COLO668 (cell line): ENCODE measurements at regions not wholly inside any gene's neighbourhood (a gene's known extent, or its start where the extent isn't known, plus 50 kb on each side); places are given as distances from the start of the nearest gene placed in this dataset.
"Not testable (repeated sequence)": the region's sequence is repeated elsewhere in the genome, so short reads cannot be mapped to it uniquely, and the experiment has no call there.

Experiments
- DNase-seq: peaks from one replicate; lab custom pipeline; 2025; ENCODE audit not compliant: unreplicated experiment; lab: John Stamatoyannopoulos, UW

GRCh38 chr6:111925296-111925695 lies 52.0 kb upstream of the FYN start:
- DNase-seq, result no peak

GRCh38 chr6:111926731-111927302 lies 53.6 kb upstream of the FYN start:
- DNase-seq, result peak; percentile 59

GRCh38 chr6:111927321-111927720 lies 54.1 kb upstream of the FYN start:
- DNase-seq, result peak; percentile 41

GRCh38 chr6:111928139-111928538 lies 54.9 kb upstream of the FYN start:
- DNase-seq, result no peak

- DNase-seq, result peak; percentile 63
These were observed 61.4 kb upstream of the FYN start for GRCh38 chr6:111934611-111935010.

- DNase-seq, result no peak
These were observed 63.5 kb upstream of the FYN start for GRCh38 chr6:111936718-111937117.

GRCh38 chr6:111938710-111939109 lies 65.5 kb upstream of the FYN start:
- peak; percentile 59 for DNase-seq

GRCh38 chr6:111939902-111940301 lies 66.7 kb upstream of the FYN start:
- no peak for DNase-seq

GRCh38 chr6:111940801-111941200 lies 67.5 kb upstream of the FYN start:
- no peak for DNase-seq

- DNase-seq, result no peak
These were observed 68.6 kb upstream of the FYN start for GRCh38 chr6:111941686-111942330.

GRCh38 chr6:111942561-111942960 lies 69.3 kb upstream of the FYN start:
- DNase-seq, result no peak

- DNase-seq, result no peak
These were observed 70.0 kb upstream of the FYN start for GRCh38 chr6:111943266-111943665.

- DNase-seq, result no peak
These were observed 70.5 kb upstream of the FYN start for GRCh38 chr6:111943726-111944125.

GRCh38 chr6:111944541-111944940 lies 71.3 kb upstream of the FYN start:
- DNase-seq, result no peak

GRCh38 chr6:111949546-111949945 lies 76.3 kb upstream of the FYN start:
- no peak for DNase-seq

GRCh38 chr6:111949984-111950383 lies 76.7 kb upstream of the FYN start:
- not testable (repeated sequence) for DNase-seq

- DNase-seq, result peak; percentile 90
These were observed 77.6 kb upstream of the FYN start for GRCh38 chr6:111950661-111951496.

- no peak for DNase-seq
These were observed 78.3 kb upstream of the FYN start for GRCh38 chr6:111951497-111952085.

- no peak for DNase-seq
These were observed 79.0 kb upstream of the FYN start for GRCh38 chr6:111952274-111952673.

GRCh38 chr6:111952821-111953540 lies 79.7 kb upstream of the FYN start:
- DNase-seq, result no peak

- DNase-seq, result no peak
These were observed 82.8 kb upstream of the FYN start for GRCh38 chr6:111956098-111956497.
